OCI-LY7 (cell line): ENCODE measurements at regions not wholly inside any gene's neighbourhood (a gene's known extent, or its start where the extent isn't known, plus 50 kb on each side); places are given as distances from the start of the nearest gene placed in this dataset.

ENCODE experiments used
- CTCF ChIP-seq: fragments of 200-600 bp; sonication (generic); conservative IDR thresholded peaks from 2 replicates; pipeline ENCODE4 v1.5.1; 2014; ENCODE audit warnings: mild to moderate bottlenecking, antibody characterized with exemption, low read length, moderate library complexity, mixed read lengths
- EZH2phosphoT487 ChIP-seq: fragments of 200-600 bp; sonication (generic); IDR thresholded peaks from 2 replicates; pipeline ENCODE4 v1.6.1; 2018; ENCODE audit warnings: low read depth, borderline replicate concordance, mild to moderate bottlenecking, mixed run types, antibody characterized with exemption, low read length, moderate library complexity, mixed read lengths

DNA sequence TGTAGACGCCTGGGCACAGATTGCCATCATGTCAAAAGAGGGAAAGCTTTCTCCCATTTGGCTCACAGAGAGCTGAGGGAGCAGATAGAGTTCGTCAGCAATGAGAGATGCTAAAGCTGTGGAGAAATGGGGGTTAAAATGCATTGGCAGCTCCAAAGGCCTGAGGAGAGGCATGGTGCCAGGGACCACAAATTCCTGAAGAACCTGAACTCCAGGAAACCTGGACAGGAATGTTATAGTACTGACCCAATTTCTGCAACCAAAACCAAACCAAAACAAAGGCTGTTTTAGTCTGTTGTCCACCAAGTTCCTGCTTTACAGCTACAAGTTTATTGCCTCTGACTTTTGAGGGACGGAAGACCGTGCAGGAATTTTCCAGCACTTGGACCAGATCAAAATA lies 575.7 kb downstream of the REEP3 start:
- TF ChIP-seq CTCF (no peak), EZH2phosphoT487 (no peak)
